Adrenal gland (tissue), 5 donors: ENCODE measurements at regions not wholly inside any gene's neighbourhood (a gene's known extent, or its start where the extent isn't known, plus 50 kb on each side); places are given as distances from the start of the nearest gene placed in this dataset.

Experiments used
- CTCF ChIP-seq, 6 experiments: fragments of 450-650 bp in 4 of 6; fragments of 200-600 bp in 2 of 6; sonication (generic) in 1 of 6; IDR thresholded peaks; 1 replicate in 5 of 6; 2 replicates in 1 of 6; pipeline versions ENCODE4 v1.5.1 to v1.8.0; 2016 to 2021; ENCODE audit warnings: antibody characterized with exemption in 6 of 6, mild to moderate bottlenecking in 2 of 6, moderate library complexity in 1 of 6
- POLR2A ChIP-seq, 2 donors: fragments of 450-650 bp; IDR thresholded peaks; one replicate each; pipeline ENCODE4 v1.6.1; 2017; ENCODE audit warnings: antibody characterized with exemption in 2 of 2, mild to moderate bottlenecking in 2 of 2, moderate library complexity in 1 of 2
- donor health status: DM: no; HTN: no; CAD: no.

- TF ChIP-seq CTCF (IDR thresholded peaks at IDR 0.05): no peak
- TF ChIP-seq POLR2A (IDR thresholded peaks at IDR 0.05): no peak
These were observed 136.4 kb upstream of the FAM9C start for GRCh38 chrX:13180807-13181206.
